ENCODE measurements at regions not wholly inside any gene's neighbourhood (a gene's known extent, or its start where the extent isn't known, plus 50 kb on each side); places are given as distances from the start of the nearest gene placed in this dataset.

DNA sequence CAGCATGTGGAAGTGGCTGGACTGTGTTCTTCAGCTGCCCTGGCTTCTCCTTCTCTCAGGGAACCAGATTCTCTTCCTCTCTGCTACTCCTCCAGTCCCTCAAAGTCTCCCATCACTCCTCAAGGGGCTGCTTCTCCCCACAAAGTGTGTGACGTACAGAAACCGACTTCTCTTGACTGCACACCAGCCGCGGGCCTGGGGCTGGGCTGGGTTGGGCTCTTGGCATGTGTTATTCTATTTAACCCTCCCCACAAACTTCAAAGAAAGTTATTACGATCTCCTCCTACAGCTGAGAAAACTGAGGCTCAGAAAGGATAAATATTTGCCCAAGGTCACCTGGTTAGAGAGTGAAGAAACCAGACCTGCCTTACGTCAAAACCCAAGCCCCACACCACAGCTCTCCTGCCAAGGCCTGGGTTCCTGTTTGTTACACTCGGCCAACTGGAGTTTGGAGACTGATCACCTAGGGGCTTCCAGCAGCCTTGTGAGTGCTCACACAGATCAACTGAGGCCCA lies 269.0 kb downstream of the TFCP2L1 start:
- Histone ChIP-seq H3K4me3 (ENCODE audit: insufficient read depth, low read length) (no peak overlapping the region), H3K27ac (ENCODE audit: low read depth, low read length) (no peak overlapping the region), H4K20me1 (ENCODE audit: insufficient read depth, low read length) (no peaks in the 10 kb centered on the region), H3K4me1 (ENCODE audit: insufficient read depth, low read length) (no peaks in the 10 kb centered on the region), H3K9me3 (ENCODE audit: low read depth, low read length) (no peaks in the 10 kb centered on the region), H3K79me2 (ENCODE audit: insufficient read depth, low read length) (no peaks in the 10 kb centered on the region), H2AFZ (ENCODE audit: low read length) (no peak overlapping the region), H3K36me3 (ENCODE audit: insufficient read depth, low read length) (no peaks in the 10 kb centered on the region), H3K4me2 (ENCODE audit: insufficient read depth, low read length) (no peak overlapping the region), H3K27me3 (ENCODE audit: insufficient read depth, low read length) (peaks cover 6% of the 10 kb centered on the region)
- TF ChIP-seq CTCF (IDR thresholded peaks at IDR 0.05; ENCODE audit: extremely low read depth, low read depth, low read length): no peak
- no peak for DNase-seq (ENCODE audit: insufficient read length, low spot score, missing footprints)

DNA sequence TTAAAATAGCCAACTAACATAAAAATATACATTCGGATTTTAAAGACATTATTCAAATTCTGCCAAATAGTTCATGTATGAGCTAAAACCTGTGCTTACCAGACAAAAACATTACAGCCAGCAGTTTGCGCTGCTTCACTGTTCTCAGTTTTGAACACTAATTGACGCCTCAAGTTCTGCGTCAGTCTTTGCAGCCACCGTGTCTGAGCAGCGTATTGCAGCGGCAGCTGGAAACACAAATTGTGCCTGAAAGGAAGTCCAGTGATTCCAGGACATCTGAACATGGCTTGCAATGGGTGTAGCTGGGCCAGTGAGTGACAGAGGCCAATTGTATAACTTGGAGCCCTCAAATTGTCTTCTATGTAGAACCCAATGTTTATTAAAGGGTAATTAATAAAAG lies 267.6 kb downstream of the TFCP2L1 start:
- H3K79me2 ChIP-seq (ENCODE audit: insufficient read depth, low read length): no peaks in the 10 kb centered on the region
- no peak for TF ChIP-seq CTCF (IDR thresholded peaks at IDR 0.05; ENCODE audit: extremely low read depth, low read depth, low read length)
- H3K27me3 ChIP-seq (ENCODE audit: insufficient read depth, low read length): peaks cover 10% of the 10 kb centered on the region
- H3K4me1 ChIP-seq (ENCODE audit: insufficient read depth, low read length): no peaks in the 10 kb centered on the region
- no peak overlapping the region for H3K27ac ChIP-seq (ENCODE audit: low read depth, low read length)
- H4K20me1 ChIP-seq (ENCODE audit: insufficient read depth, low read length): no peaks in the 10 kb centered on the region
- H3K4me3 ChIP-seq (ENCODE audit: insufficient read depth, low read length): no peak overlapping the region
- no peaks in the 10 kb centered on the region for H3K9me3 ChIP-seq (ENCODE audit: low read depth, low read length)
- no peaks in the 10 kb centered on the region for H3K36me3 ChIP-seq (ENCODE audit: insufficient read depth, low read length)
- no peak for DNase-seq (ENCODE audit: insufficient read length, low spot score, missing footprints)
- no peak overlapping the region for H2AFZ ChIP-seq (ENCODE audit: low read length)
- H3K4me2 ChIP-seq (ENCODE audit: insufficient read depth, low read length): no peak overlapping the region

DNA sequence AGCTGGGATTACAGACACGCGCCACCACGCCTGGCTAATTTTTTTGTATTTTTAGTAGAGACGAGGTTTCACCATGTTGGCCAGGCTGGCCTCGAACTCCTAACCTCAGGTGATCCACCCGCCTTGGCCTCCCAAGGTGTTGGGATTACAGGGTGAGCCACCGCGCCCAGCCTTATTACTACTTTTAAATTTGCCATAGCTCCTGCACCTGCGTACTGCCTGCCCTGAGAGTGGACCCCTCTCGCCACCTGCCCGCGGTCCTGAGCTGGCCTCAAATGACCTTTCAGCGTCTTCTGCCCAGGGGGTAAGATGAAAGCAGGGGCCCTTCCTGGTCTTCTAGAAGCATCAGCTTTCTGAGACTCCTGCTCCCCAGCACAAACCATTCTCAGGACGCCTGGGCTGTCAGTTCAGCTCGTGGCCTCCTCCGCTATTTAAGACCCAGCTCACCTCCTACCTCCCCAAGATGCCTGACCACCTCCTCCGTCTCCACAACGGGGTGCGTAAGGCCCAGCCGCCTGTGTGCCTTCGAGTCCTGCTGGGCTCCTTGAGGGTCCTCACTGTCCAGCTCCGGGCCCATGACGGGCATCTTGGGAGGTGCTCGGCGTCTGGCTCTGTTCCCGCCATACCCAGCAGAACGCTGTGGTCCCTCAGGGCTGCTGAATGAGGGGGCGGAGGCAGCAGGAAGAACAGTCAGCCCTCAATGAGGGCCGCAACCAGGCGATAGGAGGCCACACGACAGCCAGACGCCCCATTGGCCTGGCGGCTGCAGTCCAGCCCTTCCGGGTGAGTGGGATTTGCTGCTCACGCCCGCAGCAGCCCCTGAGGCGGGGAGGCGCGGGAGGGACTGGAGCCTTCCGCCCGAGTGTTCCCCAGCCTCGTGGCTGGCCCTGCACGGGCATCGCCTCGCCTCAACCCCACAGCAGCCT lies 266.6 kb downstream of the TFCP2L1 start:
- no peak overlapping the region for H3K4me3 ChIP-seq (ENCODE audit: insufficient read depth, low read length)
- H3K27me3 ChIP-seq (ENCODE audit: insufficient read depth, low read length): peaks cover 10% of the 10 kb centered on the region
- H3K4me1 ChIP-seq (ENCODE audit: insufficient read depth, low read length): no peaks in the 10 kb centered on the region
- no peaks in the 10 kb centered on the region for H4K20me1 ChIP-seq (ENCODE audit: insufficient read depth, low read length)
- no peak overlapping the region for H3K4me2 ChIP-seq (ENCODE audit: insufficient read depth, low read length)
- no peak for DNase-seq (ENCODE audit: insufficient read length, low spot score, missing footprints)
- H3K27ac ChIP-seq (ENCODE audit: low read depth, low read length): no peak overlapping the region
- peak overlapping the region; percentile 68 for H2AFZ ChIP-seq (ENCODE audit: low read length)
- no peak for TF ChIP-seq CTCF (IDR thresholded peaks at IDR 0.05; ENCODE audit: extremely low read depth, low read depth, low read length)
- H3K79me2 ChIP-seq (ENCODE audit: insufficient read depth, low read length): no peaks in the 10 kb centered on the region
- no peaks in the 10 kb centered on the region for H3K9me3 ChIP-seq (ENCODE audit: low read depth, low read length)
- H3K36me3 ChIP-seq (ENCODE audit: insufficient read depth, low read length): no peaks in the 10 kb centered on the region

DNA sequence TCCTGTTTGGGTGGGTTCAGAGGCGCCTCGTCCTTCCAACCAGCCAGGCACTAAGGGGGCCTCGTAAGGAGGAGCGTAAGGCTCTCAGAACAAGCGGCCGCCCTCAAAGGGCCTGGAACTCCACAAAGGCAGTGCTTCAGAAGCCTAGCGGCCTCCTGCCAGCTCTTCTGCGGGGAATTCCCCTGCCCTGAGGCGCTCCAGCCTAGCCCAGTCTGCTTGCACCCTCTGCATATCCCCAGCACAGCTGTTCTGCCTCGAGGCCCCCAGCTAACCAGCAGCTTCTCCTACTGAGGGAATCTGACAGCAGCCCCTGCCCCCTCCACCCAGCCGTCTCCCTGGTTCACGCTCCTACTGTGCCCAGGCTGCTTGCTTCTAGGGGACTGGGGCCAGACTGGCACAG lies 265.9 kb downstream of the TFCP2L1 start:
- H3K4me2 ChIP-seq (ENCODE audit: insufficient read depth, low read length): no peak overlapping the region
- TF ChIP-seq CTCF (IDR thresholded peaks at IDR 0.05; ENCODE audit: extremely low read depth, low read depth, low read length): no peak

More for the DNA sequence above, 265.9 kb downstream of the TFCP2L1 start:
- H4K20me1 ChIP-seq (ENCODE audit: insufficient read depth, low read length): no peaks in the 10 kb centered on the region
- no peaks in the 10 kb centered on the region for H3K4me1 ChIP-seq (ENCODE audit: insufficient read depth, low read length)
- no peaks in the 10 kb centered on the region for H3K9me3 ChIP-seq (ENCODE audit: low read depth, low read length)
- no peaks in the 10 kb centered on the region for H3K36me3 ChIP-seq (ENCODE audit: insufficient read depth, low read length)
- H3K79me2 ChIP-seq (ENCODE audit: insufficient read depth, low read length): no peaks in the 10 kb centered on the region
- no peak for DNase-seq (ENCODE audit: insufficient read length, low spot score, missing footprints)
- no peak overlapping the region for H3K27ac ChIP-seq (ENCODE audit: low read depth, low read length)
- peaks cover 10% of the 10 kb centered on the region for H3K27me3 ChIP-seq (ENCODE audit: insufficient read depth, low read length)
- H2AFZ ChIP-seq (ENCODE audit: low read length): peak overlapping the region; percentile 68
- no peak overlapping the region for H3K4me3 ChIP-seq (ENCODE audit: insufficient read depth, low read length)

Measured in osteoblast (primary cell).